CD8-positive, alpha-beta memory T cell (primary cell): ENCODE measurements at regions not wholly inside any gene's neighbourhood (a gene's known extent, or its start where the extent isn't known, plus 50 kb on each side); places are given as distances from the start of the nearest gene placed in this dataset.

Experiments
- CTCF ChIA-PET: fragments of 350-600 bp; sonication (Branson Sonifier 250); formaldehyde crosslinking; loops from one replicate; lab custom pipeline; 2021; ENCODE audit warnings: antibody characterized with exemption; lab: Charles Lee
- POLR2A ChIA-PET: fragments of 350-600 bp; sonication (Branson Sonifier 250); formaldehyde crosslinking; loops from one replicate; lab custom pipeline; 2021; ENCODE audit warnings: antibody characterized with exemption; lab: Charles Lee
- DNase-seq, 5 donors: peaks; one replicate each; pipeline versions ENCODE4 v3.0.0 to v3.0.0-alpha.2; 2020 to 2022; ENCODE audit warnings: mixed read lengths in 1 of 5
- H3K27ac ChIP-seq: one replicate; pipeline ENCODE4 v1.7.0; 2013; ENCODE audit warnings: low read depth, mild to moderate bottlenecking, low read length, moderate library complexity
- H3K27me3 ChIP-seq: 2 replicates; pipeline ENCODE4 v1.7.0; 2013; ENCODE audit warnings: low read length, mild to moderate bottlenecking; ENCODE audit not compliant: insufficient read depth, poor library complexity, severe bottlenecking
- H3K36me3 ChIP-seq: 2 replicates; pipeline ENCODE4 v1.7.0; 2013; ENCODE audit warnings: mild to moderate bottlenecking, low read length, moderate library complexity; ENCODE audit not compliant: insufficient read depth
- H3K4me1 ChIP-seq: 2 replicates; pipeline ENCODE4 v1.7.0; 2013; ENCODE audit warnings: mild to moderate bottlenecking, low read length, moderate library complexity; ENCODE audit not compliant: insufficient read depth
- H3K4me3 ChIP-seq: 2 replicates; pipeline ENCODE4 v1.7.0; 2013; ENCODE audit warnings: mild to moderate bottlenecking, low read length
- H3K9me3 ChIP-seq: 2 replicates; pipeline ENCODE4 v1.7.0; 2013; ENCODE audit warnings: mild to moderate bottlenecking, low read length
- H3K27ac Mint-ChIP-seq, 8 donors: one replicate each; pipeline ENCODE4 v1.8.0; 2020 to 2021; ENCODE audit warnings: mixed read lengths in 8 of 8, mild to moderate bottlenecking in 6 of 8, inconsistent platforms in 3 of 8, moderate library complexity in 3 of 8
- H3K27me3 Mint-ChIP-seq, 2 donors: one replicate each; pipeline ENCODE4 v1.8.0; 2020 to 2021; ENCODE audit warnings: mixed read lengths in 2 of 2, mild to moderate bottlenecking in 1 of 2, moderate library complexity in 1 of 2
- H3K36me3 Mint-ChIP-seq, 3 donors: one replicate each; pipeline ENCODE4 v1.8.0; 2020 to 2021; ENCODE audit warnings: mixed read lengths in 3 of 3, inconsistent platforms in 1 of 3, mild to moderate bottlenecking in 1 of 3
- H3K4me1 Mint-ChIP-seq, 3 donors: one replicate each; pipeline ENCODE4 v1.8.0; 2020 to 2021; ENCODE audit warnings: mixed read lengths in 3 of 3, inconsistent platforms in 1 of 3, mild to moderate bottlenecking in 1 of 3
- H3K4me3 Mint-ChIP-seq, 7 donors: one replicate each; pipeline ENCODE4 v1.8.0; 2020 to 2021; ENCODE audit warnings: mixed read lengths in 7 of 7, mild to moderate bottlenecking in 6 of 7, moderate library complexity in 4 of 7, inconsistent platforms in 2 of 7
- H3K9me3 Mint-ChIP-seq, 5 donors: one replicate each; pipeline ENCODE4 v1.8.0; 2020 to 2022; ENCODE audit warnings: mixed read lengths in 5 of 5, mild to moderate bottlenecking in 3 of 5, moderate library complexity in 2 of 5, inconsistent platforms in 1 of 5

GRCh38 chr1:30285501-30285932, 437.9 kb downstream of the MATN1 start:
- H3K27ac ChIP-seq, result no peak overlapping the region
- POLR2A ChIA-PET, result no interaction called here
- CTCF ChIA-PET, result no interaction called here
- Mint-ChIP-seq H3K27ac (peak overlapping the region in 1 of 8 donors; percentile 10), H3K9me3 (peaks cover 0 to 29% (median 7%) of the 10 kb centered on the region in 5 donors), H3K4me3 (peak overlapping the region in 1 of 7 donors; percentile 58), H3K4me1 (peaks cover 18 to 34% (median 30%) of the 10 kb centered on the region in 3 donors), H3K27me3 (peaks cover 4 to 28% of the 10 kb centered on the region in 2 donors), H3K36me3 (peaks cover 0 to 34% (median 0%) of the 10 kb centered on the region in 3 donors)
- H3K36me3 ChIP-seq, result no peaks in the 10 kb centered on the region
- H3K4me1 ChIP-seq, result peaks cover 12% of the 10 kb centered on the region
- DNase-seq, result no peak
- H3K9me3 ChIP-seq, result no peaks in the 10 kb centered on the region
- no peak overlapping the region for H3K4me3 ChIP-seq
- peaks cover 6% of the 10 kb centered on the region for H3K27me3 ChIP-seq

- Histone ChIP-seq H3K36me3 (no peaks in the 10 kb centered on the region), H3K4me1 (peaks cover 12% of the 10 kb centered on the region), H3K9me3 (no peaks in the 10 kb centered on the region), H3K27ac (no peak overlapping the region), H3K27me3 (peaks cover 6% of the 10 kb centered on the region), H3K4me3 (no peak overlapping the region)
- POLR2A ChIA-PET, result no interaction called here
- no peak for DNase-seq
- Mint-ChIP-seq H3K27me3 (peaks cover 1 to 25% of the 10 kb centered on the region in 2 donors), H3K4me1 (peaks cover 18 to 34% (median 30%) of the 10 kb centered on the region in 3 donors), H3K4me3 (peak overlapping the region in 1 of 7 donors; percentile 58), H3K36me3 (peaks cover 0 to 34% (median 0%) of the 10 kb centered on the region in 3 donors), H3K27ac (peak overlapping the region in 1 of 8 donors; percentile 10), H3K9me3 (peaks cover 0 to 29% (median 7%) of the 10 kb centered on the region in 5 donors)
- CTCF ChIA-PET, result no interaction called here
These were observed 438.5 kb downstream of the MATN1 start for GRCh38 chr1:30284728-30285475.

GRCh38 chr1:30284226-30284625, 439.2 kb downstream of the MATN1 start:
- H3K36me3 ChIP-seq, result no peaks in the 10 kb centered on the region
- peaks cover 6% of the 10 kb centered on the region for H3K27me3 ChIP-seq
- no peak overlapping the region for H3K4me3 ChIP-seq
- peaks cover 12% of the 10 kb centered on the region for H3K4me1 ChIP-seq
- peaks cover 1 to 20% of the 10 kb centered on the region in 2 donors for H3K27me3 Mint-ChIP-seq
- H3K4me3 Mint-ChIP-seq, result peak overlapping the region in 1 of 7 donors; percentile 45
- DNase-seq, result no peak
- no peak overlapping the region for H3K27ac ChIP-seq
- H3K9me3 ChIP-seq, result no peaks in the 10 kb centered on the region
- peaks cover 0 to 38% (median 0%) of the 10 kb centered on the region in 3 donors for H3K36me3 Mint-ChIP-seq
- H3K9me3 Mint-ChIP-seq, result peaks cover 0 to 32% (median 7%) of the 10 kb centered on the region in 5 donors
- ChIA-PET CTCF (no interaction called here), POLR2A (no interaction called here)
- H3K27ac Mint-ChIP-seq, result peak overlapping the region in 1 of 8 donors; percentile 15
- H3K4me1 Mint-ChIP-seq, result peaks cover 18 to 34% (median 30%) of the 10 kb centered on the region in 3 donors

- Histone ChIP-seq H3K27me3 (peaks cover 6% of the 10 kb centered on the region), H3K36me3 (no peaks in the 10 kb centered on the region), H3K4me1 (peaks cover 12% of the 10 kb centered on the region), H3K4me3 (no peak overlapping the region), H3K9me3 (no peaks in the 10 kb centered on the region), H3K27ac (no peak overlapping the region)
- Mint-ChIP-seq H3K27me3 (peaks cover 5 to 12% of the 10 kb centered on the region in 2 donors), H3K4me1 (peaks cover 18 to 34% (median 30%) of the 10 kb centered on the region in 3 donors), H3K27ac (peak overlapping the region in 6 of 8 donors; percentile 9 to 71 (median 29)), H3K9me3 (peaks cover 0 to 32% (median 7%) of the 10 kb centered on the region in 5 donors), H3K36me3 (peaks cover 0 to 39% (median 0%) of the 10 kb centered on the region in 3 donors), H3K4me3 (peak overlapping the region in 5 of 7 donors; percentile 9 to 64 (median 50))
- DNase-seq, result peak in 1 of 5 donors; percentile 2
- CTCF ChIA-PET, result no interaction called here
- POLR2A ChIA-PET, result no interaction called here
These were observed 440.0 kb downstream of the MATN1 start for GRCh38 chr1:30283199-30283962.

GRCh38 chr1:30280572-30280971, 442.8 kb downstream of the MATN1 start:
- no peak overlapping the region for H3K27ac Mint-ChIP-seq
- peaks cover 0 to 32% (median 7%) of the 10 kb centered on the region in 5 donors for H3K9me3 Mint-ChIP-seq
- Histone ChIP-seq H3K36me3 (no peaks in the 10 kb centered on the region), H3K9me3 (no peaks in the 10 kb centered on the region), H3K27me3 (no peaks in the 10 kb centered on the region), H3K4me1 (peaks cover 12% of the 10 kb centered on the region), H3K27ac (no peak overlapping the region), H3K4me3 (no peak overlapping the region)
- POLR2A ChIA-PET, result no interaction called here
- peaks cover 2 to 8% of the 10 kb centered on the region in 2 donors for H3K27me3 Mint-ChIP-seq
- H3K4me3 Mint-ChIP-seq, result no peak overlapping the region
- peaks cover 0 to 39% (median 0%) of the 10 kb centered on the region in 3 donors for H3K36me3 Mint-ChIP-seq
- peaks cover 18 to 34% (median 30%) of the 10 kb centered on the region in 3 donors for H3K4me1 Mint-ChIP-seq
- no peak for DNase-seq
- CTCF ChIA-PET, result no interaction called here

- no peak overlapping the region for H3K4me3 Mint-ChIP-seq
- CTCF ChIA-PET, result no interaction called here
These were observed 445.5 kb downstream of the MATN1 start for GRCh38 chr1:30277911-30278310.

GRCh38 chr1:30277415-30277814, 446.0 kb downstream of the MATN1 start:
- Histone ChIP-seq H3K36me3 (no peaks in the 10 kb centered on the region), H3K4me1 (no peaks in the 10 kb centered on the region), H3K4me3 (no peak overlapping the region), H3K27ac (no peak overlapping the region), H3K27me3 (no peaks in the 10 kb centered on the region), H3K9me3 (no peaks in the 10 kb centered on the region)
- peaks cover 0 to 19% (median 0%) of the 10 kb centered on the region in 3 donors for H3K36me3 Mint-ChIP-seq
- no peak for DNase-seq
- ChIA-PET POLR2A (no interaction called here), CTCF (no interaction called here)
- peaks cover 0 to 11% (median 2%) of the 10 kb centered on the region in 5 donors for H3K9me3 Mint-ChIP-seq
- H3K4me3 Mint-ChIP-seq, result no peak overlapping the region
- peaks cover 8 to 9% of the 10 kb centered on the region in 2 donors for H3K27me3 Mint-ChIP-seq
- H3K27ac Mint-ChIP-seq, result no peak overlapping the region
- peaks cover 4 to 13% (median 9%) of the 10 kb centered on the region in 3 donors for H3K4me1 Mint-ChIP-seq

More at GRCh38 chr1:30277911-30278310, 445.5 kb downstream of the MATN1 start:
- Histone ChIP-seq H3K4me3 (no peak overlapping the region), H3K9me3 (no peaks in the 10 kb centered on the region), H3K36me3 (no peaks in the 10 kb centered on the region), H3K27me3 (no peaks in the 10 kb centered on the region), H3K4me1 (peaks cover 4% of the 10 kb centered on the region), H3K27ac (no peak overlapping the region)
- peaks cover 0 to 24% (median 0%) of the 10 kb centered on the region in 3 donors for H3K36me3 Mint-ChIP-seq
- peaks cover 0 to 12% (median 2%) of the 10 kb centered on the region in 5 donors for H3K9me3 Mint-ChIP-seq
- DNase-seq, result no peak
- POLR2A ChIA-PET, result no interaction called here
- H3K27me3 Mint-ChIP-seq, result peaks cover 4 to 8% of the 10 kb centered on the region in 2 donors
- peaks cover 8 to 18% (median 14%) of the 10 kb centered on the region in 3 donors for H3K4me1 Mint-ChIP-seq
- H3K27ac Mint-ChIP-seq, result no peak overlapping the region
